ENCODE measurements at regions not wholly inside any gene's neighbourhood (a gene's known extent, or its start where the extent isn't known, plus 50 kb on each side); places are given as distances from the start of the nearest gene placed in this dataset.

GRCh38 chr12:39010406-39010805 lies 105.0 kb upstream of the CPNE8 start:
- H3K23ac ChIP-seq (ENCODE audit: insufficient read length): no peak overlapping the region
- H3K27me3 ChIP-seq (replicated peaks in 1 of 4; ENCODE audit: control insufficient read depth in 3 of 4, extremely low read depth in 1 of 4, insufficient read depth in 3 of 4, low read length in 3 of 4): no peaks in the 10 kb centered on the region
- H3K27ac ChIP-seq (ENCODE audit: low read depth, low read length): no peak overlapping the region
- no peak overlapping the region for H2BK120ac ChIP-seq (replicated peaks; ENCODE audit: low read depth, low read length)
- no peak overlapping the region for H2AK5ac ChIP-seq (ENCODE audit: low read depth, low read length)
- no peak overlapping the region for H3K56ac ChIP-seq (replicated peaks; ENCODE audit: insufficient read length, low read depth, low read length)
- H2BK20ac ChIP-seq (ENCODE audit: low read length): no peak overlapping the region
- H3K36me3 ChIP-seq (ENCODE audit: control insufficient read depth in 2 of 4, insufficient read depth in 4 of 4, low read length in 3 of 4): no peaks in the 10 kb centered on the region
- no peak overlapping the region for H2BK5ac ChIP-seq (ENCODE audit: low read depth, low read length)
- no peak overlapping the region for H3K4me2 ChIP-seq (ENCODE audit: insufficient read depth in 1 of 2, low read depth in 2 of 2, low read length in 2 of 2)
- no peak overlapping the region for H2AFZ ChIP-seq (ENCODE audit: low read length)
- POLR2A ChIA-PET (ENCODE audit: partially characterized antibody): no interaction called here
- no peak overlapping the region for H4K8ac ChIP-seq (ENCODE audit: extremely low read depth, insufficient read depth, low read length)
- no peaks in the 10 kb centered on the region for H3K23me2 ChIP-seq (ENCODE audit: low read depth, low read length)
- no peaks in the 10 kb centered on the region for H3K4me1 ChIP-seq (replicated peaks in 1 of 4; ENCODE audit: control insufficient read depth in 3 of 4, insufficient read depth in 4 of 4, low read length in 3 of 4)
- H3K18ac ChIP-seq (ENCODE audit: extremely low read depth, low read length): no peak overlapping the region
- H2BK12ac ChIP-seq (ENCODE audit: low read depth, low read length): no peak overlapping the region
- no peak overlapping the region for H3K9ac ChIP-seq (replicated peaks in 1 of 4; ENCODE audit: extremely low read depth in 1 of 4, low read depth in 3 of 4, low read length in 3 of 4)
- no peak for FAIRE-seq
- H4K5ac ChIP-seq (ENCODE audit: insufficient read length, low read depth, low read length): no peak overlapping the region
- DNase-seq (ENCODE audit: low read depth in 1 of 2, low spot score in 2 of 2): no peak
- H4K20me1 ChIP-seq (replicated peaks in 1 of 2; ENCODE audit: control insufficient read depth in 1 of 2, insufficient read depth in 2 of 2, low read length in 2 of 2): no peaks in the 10 kb centered on the region
- no peak overlapping the region for H3K14ac ChIP-seq (ENCODE audit: insufficient read length)
- H3K79me1 ChIP-seq (ENCODE audit: low read depth, low read length): no peaks in the 10 kb centered on the region
- no peak overlapping the region for H3K4ac ChIP-seq (replicated peaks; ENCODE audit: insufficient read length, low read depth, low read length)
- no peak overlapping the region for H2BK15ac ChIP-seq (ENCODE audit: low read length)
- no peaks in the 10 kb centered on the region for H3K9me3 ChIP-seq (ENCODE audit: insufficient read depth in 2 of 2, low read depth in 1 of 2, low read length in 1 of 2)
- WGBS, 2 experiments (ENCODE audit: extremely low coverage in 1 of 2, insufficient coverage in 1 of 2, insufficient read length in 1 of 2, insufficient replicate concordance in 2 of 2, low coverage in 1 of 2, low lambda C conversion rate in 2 of 2, missing lambda C conversion rate in 1 of 2): 87% methylated on average over 1 of the region's 1 CpG; no CpG with 5 or more reads in 1 of the 2 experiments
- no peaks in the 10 kb centered on the region for H3K79me2 ChIP-seq (ENCODE audit: control insufficient read depth in 1 of 2, insufficient read depth in 2 of 2, low read length in 2 of 2)
- no peak overlapping the region for H3K4me3 ChIP-seq (ENCODE audit: extremely low read depth in 1 of 4, insufficient read depth in 2 of 4, low read depth in 3 of 4, low read length in 4 of 4)
- CTCF ChIA-PET (ENCODE audit: partially characterized antibody): interaction anchor here (0.5 to 1.1 kb wide), 4 partner anchors 24 to 640 kb away, joined by 3 read pairs; no protein-coding TSS in a partner anchor
- no peak overlapping the region for H4K91ac ChIP-seq (replicated peaks; ENCODE audit: insufficient read length, low read length)
- TF ChIP-seq CTCF (IDR thresholded peaks at IDR 0.05; ENCODE audit: control extremely low read depth in 1 of 3, insufficient read depth in 1 of 3, low read depth in 1 of 3, low read length in 3 of 3) (no peak), KDM4A (IDR thresholded peaks at IDR 0.05; ENCODE audit: low read depth, low read length, severe bottlenecking) (no peak), E2F6 (IDR thresholded peaks at IDR 0.05) (no peak), RBBP5 (IDR thresholded peaks at IDR 0.05; ENCODE audit: borderline replicate concordance, low read depth, low read length) (no peak), TEAD4 (IDR thresholded peaks at IDR 0.05; ENCODE audit: low read depth, low read length) (no peak), RFX5 (IDR thresholded peaks at IDR 0.05; ENCODE audit: borderline replicate concordance, low read depth, low read length) (no peak), PHF8 (conservative IDR thresholded peaks at IDR 0.05; ENCODE audit: low read depth, low read length) (no peak), RNF2 (IDR thresholded peaks at IDR 0.05; ENCODE audit: borderline replicate concordance, low read depth, low read length, missing control alignments, poor library complexity, severe bottlenecking) (no peak), SIX5 (IDR thresholded peaks at IDR 0.05; ENCODE audit: low read depth, low read length) (no peak), SUZ12 (IDR thresholded peaks at IDR 0.05; ENCODE audit: low read length) (no peak), GABPA (IDR thresholded peaks at IDR 0.05; ENCODE audit: borderline replicate concordance, insufficient read depth, low read length) (no peak)
